ENCODE measurements at regions not wholly inside any gene's neighbourhood (a gene's known extent, or its start where the extent isn't known, plus 50 kb on each side); places are given as distances from the start of the nearest gene placed in this dataset.

GRCh38 chr17:71430281-71430680 is 690.5 kb upstream of the SOX9 start:
- no peak overlapping the region for H3K4me3 ChIP-seq (ENCODE audit: low read depth, low read length)
- TF ChIP-seq, protein P1, sequence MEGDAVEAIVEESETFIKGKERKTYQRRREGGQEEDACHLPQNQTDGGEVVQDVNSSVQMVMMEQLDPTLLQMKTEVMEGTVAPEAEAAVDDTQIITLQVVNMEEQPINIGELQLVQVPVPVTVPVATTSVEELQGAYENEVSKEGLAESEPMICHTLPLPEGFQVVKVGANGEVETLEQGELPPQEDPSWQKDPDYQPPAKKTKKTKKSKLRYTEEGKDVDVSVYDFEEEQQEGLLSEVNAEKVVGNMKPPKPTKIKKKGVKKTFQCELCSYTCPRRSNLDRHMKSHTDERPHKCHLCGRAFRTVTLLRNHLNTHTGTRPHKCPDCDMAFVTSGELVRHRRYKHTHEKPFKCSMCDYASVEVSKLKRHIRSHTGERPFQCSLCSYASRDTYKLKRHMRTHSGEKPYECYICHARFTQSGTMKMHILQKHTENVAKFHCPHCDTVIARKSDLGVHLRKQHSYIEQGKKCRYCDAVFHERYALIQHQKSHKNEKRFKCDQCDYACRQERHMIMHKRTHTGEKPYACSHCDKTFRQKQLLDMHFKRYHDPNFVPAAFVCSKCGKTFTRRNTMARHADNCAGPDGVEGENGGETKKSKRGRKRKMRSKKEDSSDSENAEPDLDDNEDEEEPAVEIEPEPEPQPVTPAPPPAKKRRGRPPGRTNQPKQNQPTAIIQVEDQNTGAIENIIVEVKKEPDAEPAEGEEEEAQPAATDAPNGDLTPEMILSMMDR (IDR thresholded peaks at IDR 0.05; ENCODE audit: insufficient read depth, low read depth, low read length): no peak
- no peak for DNase-seq (ENCODE audit: low read depth)

DNA sequence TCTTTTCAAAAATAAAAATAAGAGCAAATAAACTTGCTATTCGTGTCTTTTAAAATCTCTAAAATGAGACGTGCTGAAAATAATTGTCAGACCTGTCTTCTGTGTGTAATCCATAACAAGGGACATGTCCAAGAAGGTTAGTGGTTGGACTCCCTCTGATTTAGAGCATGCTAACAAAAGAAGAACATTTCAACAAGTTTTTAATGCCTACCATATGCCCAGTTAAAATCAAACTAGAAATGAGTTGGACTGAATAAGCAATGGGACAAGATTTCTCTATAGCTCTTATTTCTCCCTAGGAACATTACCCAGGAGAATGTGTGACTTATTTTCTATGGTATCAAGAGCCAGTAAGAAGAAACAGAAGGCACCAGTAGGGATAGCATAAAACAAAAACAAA is 689.7 kb upstream of the SOX9 start:
- TF ChIP-seq, protein P1 (IDR thresholded peaks at IDR 0.05; ENCODE audit: insufficient read depth, low read depth, low read length): no peak
- H3K4me3 ChIP-seq (ENCODE audit: low read depth, low read length): no peak overlapping the region
- no peak for DNase-seq (ENCODE audit: low read depth)

DNA sequence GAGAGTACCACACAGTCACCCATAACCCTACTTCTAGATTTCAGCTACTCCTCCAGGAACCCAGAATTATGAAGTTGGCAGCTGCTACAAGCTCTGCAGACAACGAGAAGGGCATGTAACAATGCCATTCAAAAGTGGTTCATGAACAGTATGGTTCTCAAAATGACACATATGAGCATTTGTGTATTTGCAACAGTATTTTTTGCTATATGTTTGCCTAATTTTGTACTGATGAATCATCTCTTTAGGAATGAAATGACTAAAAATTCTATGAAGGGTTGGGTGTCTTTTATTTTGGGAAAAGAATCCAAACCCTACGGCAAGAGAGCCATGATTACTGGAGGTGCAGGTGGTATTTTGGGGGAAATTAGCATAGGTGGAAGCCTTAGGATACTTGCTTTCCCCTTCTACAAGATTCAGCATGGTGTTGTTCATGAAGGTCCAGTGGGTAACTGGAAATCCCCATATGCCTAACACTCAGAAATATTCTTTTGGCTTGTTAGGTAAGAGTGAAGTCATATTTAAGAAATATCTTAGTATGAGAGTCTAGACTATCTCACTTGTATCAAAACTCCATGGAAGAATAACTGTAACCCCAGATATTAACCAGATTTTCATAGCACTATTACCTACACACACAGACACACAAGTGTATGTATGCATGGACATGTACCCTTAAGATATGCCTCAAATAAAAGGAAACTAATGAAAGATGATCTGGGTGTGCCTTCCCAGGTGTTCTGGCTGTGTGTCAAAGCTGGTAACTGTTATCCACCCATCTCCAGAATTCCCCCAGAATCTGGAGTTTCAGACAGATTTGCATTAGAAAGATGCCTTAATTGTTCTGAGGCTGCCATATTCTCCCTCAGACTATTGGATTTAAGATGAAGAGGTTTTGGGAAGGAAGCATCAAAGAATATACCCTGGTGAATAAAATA is 688.2 kb upstream of the SOX9 start:
- TF ChIP-seq, protein P1 (IDR thresholded peaks at IDR 0.05; ENCODE audit: insufficient read depth, low read depth, low read length): no peak
- no peak for DNase-seq (ENCODE audit: low read depth)
- H3K4me3 ChIP-seq (ENCODE audit: low read depth, low read length): no peak overlapping the region

DNA sequence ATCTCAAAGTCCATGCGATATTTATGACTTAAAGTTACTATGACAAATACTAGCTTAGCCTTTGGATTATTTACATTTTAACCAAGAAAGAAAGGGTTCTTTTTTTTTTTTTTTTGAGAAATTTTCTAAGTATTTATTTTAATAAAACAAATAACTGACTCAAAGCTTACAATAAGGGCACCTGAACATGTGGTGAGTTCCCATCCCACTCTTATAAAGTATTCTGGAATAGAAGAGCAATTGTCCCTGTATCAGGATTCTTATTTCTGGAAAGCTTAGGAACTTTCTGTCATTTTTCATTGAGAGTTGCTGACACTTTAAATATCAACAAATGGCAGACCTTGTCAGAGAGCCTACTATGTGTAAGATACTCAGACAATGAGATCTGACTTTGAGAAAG is 686.1 kb upstream of the SOX9 start:
- H3K4me3 ChIP-seq (ENCODE audit: low read depth, low read length): no peak overlapping the region
- no peak for DNase-seq (ENCODE audit: low read depth)
- TF ChIP-seq, protein P1 (IDR thresholded peaks at IDR 0.05; ENCODE audit: insufficient read depth, low read depth, low read length): no peak

- no peak for DNase-seq (ENCODE audit: low read depth)
- TF ChIP-seq, protein P1 (IDR thresholded peaks at IDR 0.05; ENCODE audit: insufficient read depth, low read depth, low read length): no peak
- H3K4me3 ChIP-seq (ENCODE audit: low read depth, low read length): no peak overlapping the region
These were observed 684.3 kb upstream of the SOX9 start for GRCh38 chr17:71436479-71436878.

GRCh38 chr17:71437166-71437565 is 683.7 kb upstream of the SOX9 start:
- TF ChIP-seq, protein P1 (IDR thresholded peaks at IDR 0.05; ENCODE audit: insufficient read depth, low read depth, low read length): no peak
- no peak overlapping the region for H3K4me3 ChIP-seq (ENCODE audit: low read depth, low read length)
- no peak for DNase-seq (ENCODE audit: low read depth)

All from fibroblast of villous mesenchyme (primary cell).